ENCODE measurements at regions not wholly inside any gene's neighbourhood (a gene's known extent, or its start where the extent isn't known, plus 50 kb on each side); places are given as distances from the start of the nearest gene placed in this dataset.
A peak's percentile ranks its signal among the peaks of the same experiment; 100 is the strongest.
"Not testable (repeated sequence)": the region's sequence is repeated elsewhere in the genome, so short reads cannot be mapped to it uniquely, and the experiment has no call there.

GRCh38 chr7:149669121-149669818 is 104.1 kb downstream of the ZNF467 start:
- peak; percentile 53 for DNase-seq (ENCODE audit: low read depth)
- peak; percentile 75 for TF ChIP-seq CTCF (conservative IDR thresholded peaks at IDR 0.05; ENCODE audit: low read length)
- H3K4me3 ChIP-seq (ENCODE audit: low read length): no peak overlapping the region

GRCh38 chr7:149666360-149666945 is 106.9 kb downstream of the ZNF467 start:
- H3K4me3 ChIP-seq (ENCODE audit: low read length): no peak overlapping the region
- no peak for TF ChIP-seq CTCF (conservative IDR thresholded peaks at IDR 0.05; ENCODE audit: low read length)
- DNase-seq (ENCODE audit: low read depth): peak; percentile 33

GRCh38 chr7:149665618-149666017 is 107.8 kb downstream of the ZNF467 start:
- DNase-seq (ENCODE audit: low read depth); H3K4me3 ChIP-seq (ENCODE audit: low read length): not testable (repeated sequence)

GRCh38 chr7:149664666-149665065 is 108.7 kb downstream of the ZNF467 start:
- H3K4me3 ChIP-seq (ENCODE audit: low read length): no peak overlapping the region
- TF ChIP-seq CTCF (conservative IDR thresholded peaks at IDR 0.05; ENCODE audit: low read length): no peak
- no peak for DNase-seq (ENCODE audit: low read depth)

GRCh38 chr7:149664176-149664575 is 109.2 kb downstream of the ZNF467 start:
- TF ChIP-seq CTCF (conservative IDR thresholded peaks at IDR 0.05; ENCODE audit: low read length): no peak
- DNase-seq (ENCODE audit: low read depth): no peak
- no peak overlapping the region for H3K4me3 ChIP-seq (ENCODE audit: low read length)

- H3K4me3 ChIP-seq (ENCODE audit: low read length): no peak overlapping the region
- peak; percentile 42 for DNase-seq (ENCODE audit: low read depth)
- peak; percentile 55 for TF ChIP-seq CTCF (conservative IDR thresholded peaks at IDR 0.05; ENCODE audit: low read length)
Measured at GRCh38 chr7:149662591-149663095, 110.7 kb downstream of the ZNF467 start.

- DNase-seq (ENCODE audit: low read depth): no peak
- no peak for TF ChIP-seq CTCF (conservative IDR thresholded peaks at IDR 0.05; ENCODE audit: low read length)
- H3K4me3 ChIP-seq (ENCODE audit: low read length): no peak overlapping the region
Measured at GRCh38 chr7:149655784-149656183, 117.6 kb downstream of the ZNF467 start.

Measured in AG10803 (cell line).